Esophagus squamous epithelium (tissue), 4 donors: ENCODE measurements at regions not wholly inside any gene's neighbourhood (a gene's known extent, or its start where the extent isn't known, plus 50 kb on each side); places are given as distances from the start of the nearest gene placed in this dataset.

ENCODE experiments used
- CTCF ChIP-seq, 6 experiments: fragments of 450-650 bp in 4 of 6; fragments of 200-600 bp in 2 of 6; sonication (generic) in 2 of 6; IDR thresholded peaks; one replicate each; pipeline ENCODE4 v1.5.1; 2016 to 2019; ENCODE audit warnings: antibody characterized with exemption in 6 of 6, mild to moderate bottlenecking in 4 of 6, moderate library complexity in 4 of 6
- POLR2A ChIP-seq, 4 donors: fragments of 450-650 bp; IDR thresholded peaks; one replicate each; pipeline ENCODE4 v1.6.1; 2017; ENCODE audit warnings: antibody characterized with exemption in 4 of 4, mild to moderate bottlenecking in 4 of 4, moderate library complexity in 3 of 4

GRCh38 chr1:168442931-168443330 lies 100.9 kb downstream of the XCL2 start:
- no peak for TF ChIP-seq CTCF (IDR thresholded peaks at IDR 0.05)
- TF ChIP-seq POLR2A (IDR thresholded peaks at IDR 0.05), result no peak
